ENCODE measurements at regions not wholly inside any gene's neighbourhood (a gene's known extent, or its start where the extent isn't known, plus 50 kb on each side); places are given as distances from the start of the nearest gene placed in this dataset.

GRCh38 chr13:85900521-85900920 is 101.3 kb upstream of the SLITRK6 start (continued):
- TF ChIP-seq, protein P1, sequence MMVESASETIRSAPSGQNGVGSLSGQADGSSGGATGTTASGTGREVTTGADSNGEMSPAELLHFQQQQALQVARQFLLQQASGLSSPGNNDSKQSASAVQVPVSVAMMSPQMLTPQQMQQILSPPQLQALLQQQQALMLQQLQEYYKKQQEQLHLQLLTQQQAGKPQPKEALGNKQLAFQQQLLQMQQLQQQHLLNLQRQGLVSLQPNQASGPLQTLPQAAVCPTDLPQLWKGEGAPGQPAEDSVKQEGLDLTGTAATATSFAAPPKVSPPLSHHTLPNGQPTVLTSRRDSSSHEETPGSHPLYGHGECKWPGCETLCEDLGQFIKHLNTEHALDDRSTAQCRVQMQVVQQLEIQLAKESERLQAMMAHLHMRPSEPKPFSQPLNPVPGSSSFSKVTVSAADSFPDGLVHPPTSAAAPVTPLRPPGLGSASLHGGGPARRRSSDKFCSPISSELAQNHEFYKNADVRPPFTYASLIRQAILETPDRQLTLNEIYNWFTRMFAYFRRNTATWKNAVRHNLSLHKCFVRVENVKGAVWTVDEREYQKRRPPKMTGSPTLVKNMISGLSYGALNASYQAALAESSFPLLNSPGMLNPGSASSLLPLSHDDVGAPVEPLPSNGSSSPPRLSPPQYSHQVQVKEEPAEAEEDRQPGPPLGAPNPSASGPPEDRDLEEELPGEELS (CRISPR knock-in tag; IDR thresholded peaks at IDR 0.05; ENCODE audit: borderline replicate concordance): no peak
- TF ChIP-seq TAF9B (IDR thresholded peaks at IDR 0.05; ENCODE audit: partially characterized antibody): no peak

GRCh38 chr13:85896516-85897450 is 97.6 kb upstream of the SLITRK6 start:
- in situ Hi-C loops (cut with MboI): no loop called here
- H3K4me2 ChIP-seq (ENCODE audit: insufficient read depth, low read length): no peak overlapping the region
- H3K9me3 ChIP-seq (replicated peaks; ENCODE audit: control insufficient read depth, insufficient read depth, low read depth, low read length): no peaks in the 10 kb centered on the region
- no peaks in the 10 kb centered on the region for H3K4me1 ChIP-seq (replicated peaks in 1 of 2; ENCODE audit: control insufficient read depth in 2 of 2, insufficient read depth in 2 of 2, low read length in 2 of 2)
- H4K20me1 ChIP-seq (replicated peaks; ENCODE audit: control insufficient read depth, insufficient read depth, low read length): no peaks in the 10 kb centered on the region
- no peak overlapping the region for H2AFZ ChIP-seq (ENCODE audit: low read depth, low read length)
- no peak overlapping the region for H3K9ac ChIP-seq (ENCODE audit: insufficient read depth in 1 of 2, low read depth in 2 of 2, low read length in 2 of 2)
- H3K27ac ChIP-seq (ENCODE audit: extremely low read depth, low read depth, low read length): no peak overlapping the region
- ChIA-PET CTCF (ENCODE audit: low intra/inter-chr PET ratio) (no interaction called here), POLR2A (no interaction called here)
- no peaks in the 10 kb centered on the region for H3K79me2 ChIP-seq (ENCODE audit: control insufficient read depth, insufficient read depth, low read length)
- intact Hi-C loops (cut with micrococcal nuclease): no loop called here
- WGBS (ENCODE audit: insufficient coverage, low coverage, missing lambda C conversion rate): 0% methylated on average over 2 of the region's 3 CpGs
- BruUV-seq (replicated peaks): no TSS peak
- DNase-seq (ENCODE audit: extremely low read depth in 1 of 4, low spot score in 3 of 4) (no peak), FAIRE-seq (no peak), ATAC-seq (no peak)
- H3K4me3 ChIP-seq: no peak overlapping the region
- no peaks in the 10 kb centered on the region for H3K36me3 ChIP-seq (ENCODE audit: control insufficient read depth, insufficient read depth, low read length)
- no peaks in the 10 kb centered on the region for H3K9me1 ChIP-seq (ENCODE audit: control insufficient read depth, insufficient read depth, low read length)
- no peaks in the 10 kb centered on the region for H3K27me3 ChIP-seq (ENCODE audit: control insufficient read depth in 2 of 2, insufficient read depth in 2 of 2, low read length in 2 of 2)
- TF ChIP-seq LEF1 (IDR thresholded peaks at IDR 0.05) (no peak), STAT5B (CRISPR knock-in tag; IDR thresholded peaks at IDR 0.05) (no peak), ZKSCAN1 (IDR thresholded peaks at IDR 0.05; ENCODE audit: low read depth, low read length) (no peak), ELF4 (CRISPR knock-in tag; IDR thresholded peaks at IDR 0.05) (no peak), ZNF354B (CRISPR knock-in tag; IDR thresholded peaks at IDR 0.05) (no peak), GTF2A2 (tag; IDR thresholded peaks at IDR 0.05) (no peak), ARHGAP35 (IDR thresholded peaks at IDR 0.05; ENCODE audit: partially characterized antibody) (no peak), SP2 (IDR thresholded peaks at IDR 0.05; ENCODE audit: extremely low read depth, low read depth, low read length, poor library complexity, severe bottlenecking) (no peak), NRF1 (conservative IDR thresholded peaks at IDR 0.05 in 1 of 2, IDR thresholded peaks at IDR 0.05 in 1 of 2) (no peak), SRSF7 (optimal IDR thresholded peaks at IDR 0.05; ENCODE audit: low read depth, low read length) (no peak), POLR2G (IDR thresholded peaks at IDR 0.05; ENCODE audit: low read depth, low read length) (no peak), ZNF75A (CRISPR knock-in tag; IDR thresholded peaks at IDR 0.05) (no peak), SMARCA5 (IDR thresholded peaks at IDR 0.05) (no peak)
- TF ChIP-seq, protein P2, sequence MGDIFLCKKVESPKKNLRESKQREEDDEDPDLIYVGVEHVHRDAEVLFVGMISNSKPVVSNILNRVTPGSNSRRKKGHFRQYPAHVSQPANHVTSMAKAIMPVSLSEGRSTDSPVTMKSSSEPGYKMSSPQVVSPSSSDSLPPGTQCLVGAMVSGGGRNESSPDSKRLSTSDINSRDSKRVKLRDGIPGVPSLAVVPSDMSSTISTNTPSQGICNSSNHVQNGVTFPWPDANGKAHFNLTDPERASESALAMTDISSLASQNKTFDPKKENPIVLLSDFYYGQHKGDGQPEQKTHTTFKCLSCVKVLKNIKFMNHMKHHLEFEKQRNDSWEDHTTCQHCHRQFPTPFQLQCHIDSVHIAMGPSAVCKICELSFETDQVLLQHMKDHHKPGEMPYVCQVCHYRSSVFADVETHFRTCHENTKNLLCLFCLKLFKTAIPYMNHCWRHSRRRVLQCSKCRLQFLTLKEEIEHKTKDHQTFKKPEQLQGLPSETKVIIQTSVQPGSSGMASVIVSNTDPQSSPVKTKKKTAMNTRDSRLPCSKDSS (IDR thresholded peaks at IDR 0.05; ENCODE audit: low read depth, partially characterized antibody): no peak
- TF ChIP-seq, protein P3, sequence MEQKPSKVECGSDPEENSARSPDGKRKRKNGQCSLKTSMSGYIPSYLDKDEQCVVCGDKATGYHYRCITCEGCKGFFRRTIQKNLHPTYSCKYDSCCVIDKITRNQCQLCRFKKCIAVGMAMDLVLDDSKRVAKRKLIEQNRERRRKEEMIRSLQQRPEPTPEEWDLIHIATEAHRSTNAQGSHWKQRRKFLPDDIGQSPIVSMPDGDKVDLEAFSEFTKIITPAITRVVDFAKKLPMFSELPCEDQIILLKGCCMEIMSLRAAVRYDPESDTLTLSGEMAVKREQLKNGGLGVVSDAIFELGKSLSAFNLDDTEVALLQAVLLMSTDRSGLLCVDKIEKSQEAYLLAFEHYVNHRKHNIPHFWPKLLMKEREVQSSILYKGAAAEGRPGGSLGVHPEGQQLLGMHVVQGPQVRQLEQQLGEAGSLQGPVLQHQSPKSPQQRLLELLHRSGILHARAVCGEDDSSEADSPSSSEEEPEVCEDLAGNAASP (IDR thresholded peaks at IDR 0.05): no peak

Measured in K562 (cell line).